ENCODE measurements at regions not wholly inside any gene's neighbourhood (a gene's known extent, or its start where the extent isn't known, plus 50 kb on each side); places are given as distances from the start of the nearest gene placed in this dataset.
"Not testable (repeated sequence)": the region's sequence is repeated elsewhere in the genome, so short reads cannot be mapped to it uniquely, and the experiment has no call there.

GRCh38 chr2:111380733-111381439 lies 260.2 kb downstream of the BCL2L11 start:
- not testable (repeated sequence) for ATAC-seq

- ATAC-seq, result not testable (repeated sequence)
Observed at GRCh38 chr2:111381530-111382306, 261.0 kb downstream of the BCL2L11 start.

GRCh38 chr2:111382507-111382906 lies 261.8 kb downstream of the BCL2L11 start:
- not testable (repeated sequence) for ATAC-seq

- ATAC-seq, result not testable (repeated sequence)
Observed at GRCh38 chr2:111383311-111383710, 262.6 kb downstream of the BCL2L11 start.

GRCh38 chr2:111385226-111385957 lies 264.7 kb downstream of the BCL2L11 start:
- not testable (repeated sequence) for ATAC-seq

GRCh38 chr2:111390605-111391004 lies 269.9 kb downstream of the BCL2L11 start:
- not testable (repeated sequence) for ATAC-seq

- ATAC-seq, result not testable (repeated sequence)
Observed at GRCh38 chr2:111395350-111396128, 274.8 kb downstream of the BCL2L11 start.

DNA sequence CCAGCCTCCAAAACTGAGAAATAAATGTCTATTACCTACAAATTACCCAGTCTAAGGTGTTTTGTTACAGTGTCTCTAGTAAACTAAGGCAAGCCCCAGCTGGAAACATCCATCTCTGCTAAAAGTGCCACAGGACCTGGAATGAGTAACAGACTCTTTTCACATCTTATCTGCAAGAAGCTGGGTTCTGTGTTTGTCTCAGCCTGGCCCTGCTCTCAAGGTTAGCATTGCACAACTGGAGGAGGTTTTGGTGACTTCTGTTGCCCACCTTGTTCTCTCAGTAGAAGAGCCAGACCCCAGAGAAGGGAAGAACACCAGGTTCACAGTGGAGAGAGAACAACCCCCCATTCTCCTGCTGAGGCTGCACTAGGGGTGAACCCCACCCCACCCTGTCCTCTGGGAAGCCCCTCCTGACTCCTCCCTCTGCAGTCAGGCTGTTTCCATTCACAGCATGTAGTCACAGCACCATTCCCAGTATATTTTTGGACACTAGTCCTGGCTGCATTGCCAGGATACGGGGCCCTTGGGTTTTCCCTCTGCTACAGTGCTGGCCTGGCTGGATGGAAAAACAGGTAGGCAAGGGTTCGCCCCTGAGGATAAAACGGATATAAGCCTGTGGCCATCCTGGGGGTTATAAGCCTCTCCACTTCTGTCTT lies 280.0 kb downstream of the BCL2L11 start:
- ATAC-seq, result not testable (repeated sequence)

GRCh38 chr2:111401270-111402140 lies 280.8 kb downstream of the BCL2L11 start:
- not testable (repeated sequence) for ATAC-seq

DNA sequence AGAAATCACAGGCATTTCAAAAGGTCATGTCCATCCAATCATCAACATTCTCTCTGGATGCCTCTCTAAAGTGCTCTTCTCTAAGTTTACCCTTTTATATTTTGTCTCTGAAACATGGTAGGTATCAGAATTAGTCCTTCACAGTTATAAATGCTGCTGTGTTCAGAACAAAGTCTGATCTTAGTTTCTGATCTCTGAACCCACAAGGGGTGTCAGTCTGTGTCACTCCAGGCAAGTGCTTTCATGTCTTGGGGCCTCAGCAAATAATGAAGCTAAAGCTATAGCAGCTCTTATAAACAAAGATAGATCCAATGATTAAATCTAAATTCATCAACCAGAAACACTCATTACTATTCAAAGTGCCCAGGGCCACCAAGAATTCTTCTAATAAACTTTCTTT lies 281.7 kb downstream of the BCL2L11 start:
- ATAC-seq, result not testable (repeated sequence)

DNA sequence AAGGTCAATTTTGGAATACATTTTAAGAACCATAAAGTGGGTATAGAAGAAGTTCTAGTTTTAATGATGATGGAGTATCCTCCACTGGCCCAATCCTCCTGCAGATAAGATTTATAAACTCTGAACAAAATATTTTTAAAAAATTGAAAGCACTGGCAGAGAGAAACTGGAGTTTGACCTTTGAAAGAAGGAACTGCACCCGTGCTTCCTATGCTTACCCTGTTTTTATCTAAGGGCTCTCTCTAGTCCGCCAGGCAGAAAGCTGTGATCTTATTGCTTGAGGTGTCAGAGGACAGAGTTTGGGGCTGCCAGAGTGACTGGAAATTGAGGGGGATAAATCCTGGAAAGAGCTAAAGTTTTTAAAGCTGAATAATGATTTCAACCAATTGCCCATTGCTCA lies 282.6 kb downstream of the BCL2L11 start:
- ATAC-seq, result not testable (repeated sequence)

GRCh38 chr2:111406616-111407015 lies 285.9 kb downstream of the BCL2L11 start:
- ATAC-seq, result not testable (repeated sequence)

GRCh38 chr2:111407632-111408194 lies 287.0 kb downstream of the BCL2L11 start:
- not testable (repeated sequence) for ATAC-seq

- ATAC-seq, result not testable (repeated sequence)
Observed at GRCh38 chr2:111410868-111411406, 290.2 kb downstream of the BCL2L11 start.

GRCh38 chr2:111411867-111412681 lies 291.4 kb downstream of the BCL2L11 start:
- ATAC-seq, result not testable (repeated sequence)

DNA sequence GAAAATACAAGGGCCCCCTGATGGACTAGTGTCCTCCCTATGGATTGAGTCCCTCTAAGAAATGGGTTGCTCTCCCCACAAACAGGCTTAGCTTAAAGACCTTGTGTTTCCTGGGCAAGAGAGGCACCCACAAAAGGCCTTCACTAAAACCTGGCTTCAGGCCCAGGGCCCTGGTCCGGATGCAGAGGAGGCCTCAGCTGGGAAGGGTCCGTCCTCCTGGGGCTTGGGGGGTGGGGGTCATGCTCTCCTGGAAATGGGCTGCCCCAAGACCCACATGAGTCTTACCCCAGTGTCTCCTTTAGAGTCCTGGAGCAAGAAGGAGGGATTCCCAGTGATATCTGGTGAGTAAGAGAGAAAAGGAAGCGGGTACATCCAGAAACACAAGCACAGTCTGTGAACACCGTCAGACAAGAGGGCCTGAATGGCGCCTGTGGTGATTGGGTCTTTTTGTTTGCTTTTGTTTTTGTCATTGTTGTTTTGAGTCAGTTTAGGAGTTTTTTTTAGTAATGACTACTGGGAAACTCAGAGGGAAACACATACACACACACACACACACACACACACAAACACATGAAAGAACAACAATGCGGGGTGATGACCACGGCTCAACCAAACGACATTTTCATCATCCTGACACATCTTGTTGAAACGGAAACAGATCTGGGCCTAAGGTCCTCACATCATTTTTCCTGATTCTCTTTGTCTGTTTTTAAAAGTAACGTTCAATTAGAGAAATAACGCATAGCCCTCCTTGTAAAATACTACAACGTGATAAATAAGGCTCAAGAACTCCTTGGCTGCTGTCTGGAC lies 292.3 kb downstream of the BCL2L11 start:
- not testable (repeated sequence) for ATAC-seq

DNA sequence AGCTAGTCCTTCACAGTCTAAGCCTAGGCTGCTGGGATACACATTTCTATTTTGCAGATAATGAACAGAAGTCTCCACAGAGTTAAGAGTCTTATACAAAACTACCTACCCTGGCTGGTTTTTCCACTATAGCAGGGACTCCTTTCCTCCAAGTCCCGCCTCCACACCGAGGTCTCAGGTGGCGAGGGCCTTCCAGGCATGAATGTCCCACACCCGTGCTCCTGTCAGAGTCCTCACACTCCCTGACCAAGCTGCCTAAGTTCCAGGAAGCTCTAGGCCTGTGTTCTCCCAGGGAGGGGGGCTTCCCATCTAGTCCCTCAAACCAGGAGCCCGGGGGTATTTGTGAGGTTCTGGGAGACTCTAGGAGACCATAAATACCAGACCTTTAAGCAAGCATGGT lies 293.2 kb downstream of the BCL2L11 start:
- ATAC-seq, result not testable (repeated sequence)

Measured in SK-N-SH treated with all-trans-retinoic acid at 6 μM for 48 hours (cell line).